ENCODE measurements at regions not wholly inside any gene's neighbourhood (a gene's known extent, or its start where the extent isn't known, plus 50 kb on each side); places are given as distances from the start of the nearest gene placed in this dataset.

DNA sequence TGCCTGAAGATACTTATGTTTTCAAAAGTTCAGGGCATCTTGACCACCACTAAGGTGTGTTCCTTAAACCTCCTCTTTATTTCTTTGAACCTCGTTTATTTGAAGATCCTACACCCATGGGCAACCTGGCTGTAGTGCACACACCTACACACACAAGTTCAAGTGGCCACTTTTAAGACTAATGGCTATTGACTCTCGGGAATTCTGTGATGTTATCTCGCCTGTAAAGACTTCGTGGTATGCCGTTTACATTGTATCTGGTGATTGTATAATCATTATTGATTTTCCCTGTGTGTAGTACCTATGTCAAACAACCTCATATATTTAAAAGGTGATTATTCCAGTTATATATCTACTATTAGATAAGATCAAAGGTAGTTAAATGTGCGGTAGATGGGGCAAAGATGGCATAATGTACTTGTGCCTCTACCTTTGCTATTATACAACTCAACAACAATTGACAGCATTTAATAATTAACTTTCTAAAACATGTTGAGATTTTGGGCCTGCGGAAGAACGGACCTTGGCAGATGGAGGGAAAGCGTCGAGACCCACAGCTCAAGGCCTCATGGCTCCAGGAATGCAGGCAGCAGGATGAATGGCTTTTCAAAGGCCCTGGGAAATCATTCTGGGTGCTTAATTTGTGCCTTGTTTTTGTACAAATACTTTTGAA lies 51.4 kb upstream of the IRX2 start:
- no peak for DNase-seq
- no peak for ATAC-seq

DNA sequence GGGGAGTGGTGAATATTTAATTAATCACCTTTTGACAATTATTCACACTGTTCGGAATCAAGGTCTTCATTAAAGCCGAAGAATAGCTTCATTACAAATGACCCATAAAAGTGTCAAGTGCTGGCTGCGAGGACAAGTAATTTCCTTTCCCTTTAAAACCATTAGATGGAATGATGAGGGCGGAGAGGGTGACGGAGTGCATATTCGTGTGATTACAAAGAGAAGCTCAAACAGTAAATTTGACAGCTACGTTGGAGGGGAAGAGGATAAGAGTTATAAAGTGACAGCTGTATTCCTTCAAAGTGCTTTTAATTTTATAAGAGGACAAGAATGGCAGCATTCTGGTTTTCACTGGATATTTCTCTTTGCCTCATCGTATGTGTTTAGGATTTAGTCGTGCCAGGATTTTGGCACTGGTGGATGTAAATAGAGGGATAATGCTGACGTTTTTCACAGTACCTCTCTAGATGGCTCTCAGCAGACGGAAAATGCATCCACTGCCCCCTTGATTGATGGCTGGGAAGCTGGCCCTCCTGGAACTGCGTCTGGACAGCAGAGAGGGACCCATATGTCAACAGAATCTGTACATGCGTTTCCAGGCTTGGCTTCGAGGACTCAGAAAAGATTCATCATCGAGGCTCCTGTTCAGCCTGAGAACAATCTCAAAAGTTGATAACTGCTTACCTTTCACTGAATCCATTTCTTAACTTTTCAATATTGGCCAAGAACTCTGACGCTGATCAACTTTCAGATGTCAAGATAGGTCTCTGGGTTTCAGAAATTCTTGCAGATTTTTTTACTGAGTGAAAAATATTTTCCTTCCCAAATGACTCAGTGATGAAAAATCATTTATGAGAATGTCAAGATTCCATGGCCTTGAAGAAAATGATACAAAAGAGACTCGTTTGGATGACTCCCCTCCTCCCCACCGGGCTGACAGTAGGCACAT lies 50.4 kb upstream of the IRX2 start:
- ATAC-seq: no peak
- DNase-seq: no peak

Data from stimulated activated naive CD8-positive, alpha-beta T cell treated with anti-CD3 and anti-CD28 coated beads, Interleukin-15, Interleukin-2, amounts not matched to agents 100 U/mL and 50 U/mL, for 24 hours (primary cell).